Stimulated activated CD8-positive, alpha-beta memory T cell treated with anti-CD3 and anti-CD28 coated beads, Interleukin-7, amount 100 ng/mL, for 1 hour (primary cell): ENCODE measurements at regions not wholly inside any gene's neighbourhood (a gene's known extent, or its start where the extent isn't known, plus 50 kb on each side); places are given as distances from the start of the nearest gene placed in this dataset.

Source experiments
- DNase-seq, 2 donors: peaks; one replicate each; pipeline ENCODE4 v3.0.0-alpha.2; 2020; ENCODE audit warnings: low read depth in 2 of 2

DNA sequence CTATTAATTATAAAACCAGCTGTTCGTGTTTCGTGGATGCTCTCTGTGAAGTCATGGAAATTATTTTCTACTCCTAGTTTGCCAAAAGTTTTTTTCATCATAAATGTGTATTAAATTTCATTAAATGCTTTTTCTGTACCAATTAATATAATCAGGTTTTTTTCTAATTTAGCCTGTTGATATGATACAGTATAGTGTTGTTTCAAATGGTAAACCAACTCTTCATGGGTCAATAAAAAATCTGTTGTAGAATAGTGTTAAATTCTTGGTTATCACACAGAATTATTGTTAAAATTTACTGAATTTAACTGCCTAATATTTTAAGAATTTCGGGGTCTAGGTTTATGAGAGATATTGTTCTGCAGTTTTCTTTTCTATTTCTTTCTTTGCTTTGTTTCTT, 505.9 kb upstream of the MANEA start:
- no peak for DNase-seq

- DNase-seq, result no peak
Measured at GRCh38 chr6:95078457-95078856, 498.9 kb upstream of the MANEA start.

GRCh38 chr6:95081231-95081630, 496.1 kb upstream of the MANEA start:
- DNase-seq, result no peak

DNA sequence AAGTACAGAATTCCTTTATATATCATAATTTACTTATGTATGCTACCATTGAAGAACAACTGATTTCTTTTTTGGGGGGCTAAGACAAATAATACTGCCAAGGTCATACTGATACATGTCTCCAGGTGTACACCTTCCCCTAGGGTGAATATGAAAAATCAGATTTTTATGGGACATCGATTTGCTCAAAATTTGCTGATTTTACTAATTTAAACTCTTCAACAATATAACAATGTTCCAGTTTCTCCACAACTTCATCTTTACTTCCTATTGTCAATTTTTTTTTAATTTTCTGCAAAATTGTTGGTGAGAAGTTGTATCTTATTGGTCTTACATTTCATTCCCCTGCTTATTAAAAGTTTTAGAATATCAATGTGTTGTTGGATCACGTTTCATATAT, 495.4 kb upstream of the MANEA start:
- DNase-seq, result no peak

DNA sequence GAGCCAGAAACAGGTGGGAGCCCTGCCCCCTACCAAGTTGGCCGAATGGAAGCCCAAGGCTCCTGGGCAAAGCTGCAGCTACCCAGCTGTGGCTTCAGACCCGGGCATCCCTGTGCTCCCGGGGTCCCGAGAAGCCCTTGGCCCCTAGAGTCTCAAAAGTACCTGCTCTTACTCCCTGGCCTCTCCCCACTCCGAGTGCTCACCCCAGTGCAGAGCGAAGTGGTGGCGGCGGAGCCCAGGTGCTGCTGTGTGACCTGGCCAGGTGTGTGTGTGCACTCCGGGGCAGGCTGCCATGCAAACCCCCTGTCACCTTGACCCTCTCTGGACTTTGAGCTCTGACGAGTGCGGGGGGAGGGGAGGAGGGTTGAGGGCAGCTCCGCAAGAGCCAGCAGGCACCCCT, 493.8 kb upstream of the MANEA start:
- DNase-seq, result no peak

- no peak for DNase-seq
Measured at GRCh38 chr6:95084867-95085266, 492.5 kb upstream of the MANEA start.

- DNase-seq, result no peak
Measured at GRCh38 chr6:95087394-95088097, 489.8 kb upstream of the MANEA start.

GRCh38 chr6:95091823-95092436, 485.4 kb upstream of the MANEA start:
- DNase-seq, result no peak

DNA sequence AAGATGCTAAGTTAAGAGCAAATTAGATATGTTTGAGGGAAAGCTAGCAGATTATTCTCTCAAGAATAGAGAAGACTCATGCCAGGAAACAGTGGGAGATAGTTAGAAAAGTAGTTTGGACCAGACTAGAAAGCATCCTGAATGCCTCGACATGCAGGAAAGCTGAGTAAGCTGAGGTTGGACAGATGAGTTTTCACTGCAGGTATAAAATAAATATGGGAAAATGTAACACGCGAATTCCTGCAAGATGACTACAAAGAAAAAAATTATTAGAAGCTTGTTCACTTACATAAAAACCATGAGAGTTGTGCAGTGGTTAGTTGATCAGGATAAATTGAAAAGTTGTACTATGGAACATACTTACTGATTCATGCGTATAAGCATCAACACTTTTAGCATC, 484.2 kb upstream of the MANEA start:
- no peak for DNase-seq

DNA sequence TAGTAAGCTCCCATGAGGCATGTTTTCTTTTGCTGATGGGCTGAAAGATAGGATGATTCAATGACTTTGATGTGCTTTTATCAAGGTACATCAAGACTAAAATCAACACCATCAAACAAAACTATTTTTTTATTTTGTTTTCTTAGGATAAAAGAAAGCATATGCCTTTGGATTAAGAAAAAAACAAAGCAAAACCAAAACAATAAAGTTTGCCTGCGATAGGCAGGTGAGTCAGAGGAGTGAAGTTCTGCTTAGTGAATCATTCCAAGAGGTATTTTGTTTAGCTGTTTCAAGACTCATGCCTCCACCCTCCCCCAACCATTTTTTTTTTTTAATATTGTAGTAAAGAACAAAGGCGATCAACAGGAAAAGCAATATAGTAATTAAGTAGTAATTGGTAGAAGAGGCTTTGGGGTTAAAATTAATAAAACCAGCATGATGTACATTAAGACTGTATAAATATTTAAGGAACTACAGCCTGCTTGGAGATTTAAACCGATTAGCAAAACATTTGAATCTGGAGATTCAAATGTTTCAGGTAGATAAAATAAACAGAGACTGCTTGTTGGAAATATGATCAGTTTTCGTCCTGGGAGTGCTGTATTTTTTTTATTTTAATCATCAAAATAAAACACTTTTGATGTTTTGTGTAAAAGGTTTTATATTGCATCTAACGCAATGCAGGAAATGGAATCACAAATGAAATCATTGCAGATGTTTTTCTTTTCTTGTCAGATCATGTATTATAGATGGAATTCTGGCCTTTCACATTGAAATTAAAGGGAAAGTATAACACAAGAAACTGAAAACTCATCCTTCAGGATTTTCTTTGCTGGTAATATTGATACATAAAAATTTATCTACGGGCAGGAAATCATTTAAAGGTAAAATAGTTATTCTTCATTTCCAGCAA, 482.3 kb upstream of the MANEA start:
- DNase-seq, result no peak

DNA sequence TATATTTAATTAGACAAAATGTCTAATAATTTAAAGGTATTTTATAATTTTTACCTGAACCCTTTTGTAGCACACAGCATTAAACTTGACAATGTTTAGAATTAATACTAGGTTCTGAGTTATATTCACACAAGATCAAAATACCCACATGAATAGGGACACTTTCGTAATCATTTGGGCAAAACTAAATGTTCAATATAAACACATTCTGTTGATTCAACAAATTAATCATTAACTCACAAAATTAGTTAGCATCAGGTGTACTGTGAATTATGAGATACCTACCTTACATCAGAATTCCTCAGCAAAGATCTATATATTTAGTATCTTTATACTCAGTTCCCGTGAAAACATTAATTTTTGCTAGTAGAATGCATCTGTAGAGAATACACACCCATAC, 481.5 kb upstream of the MANEA start:
- DNase-seq, result no peak

DNA sequence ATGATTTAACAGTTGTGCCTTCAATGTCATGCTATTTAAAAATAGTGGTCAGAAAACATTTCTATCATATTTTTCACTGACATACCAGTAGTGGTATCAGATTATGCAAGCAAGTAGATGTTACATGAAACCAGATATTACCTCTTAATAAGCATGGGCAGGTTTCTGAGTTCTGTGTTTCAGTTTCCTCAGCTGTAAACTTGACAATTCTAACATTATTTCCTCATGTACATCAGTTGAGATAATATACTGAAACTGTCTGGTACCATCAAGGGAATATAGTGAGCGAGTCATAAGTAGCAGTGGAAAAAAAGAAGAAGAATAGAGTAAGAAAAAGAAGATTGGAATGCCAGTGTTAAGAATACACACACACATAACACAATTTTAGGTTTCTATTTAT, 477.9 kb upstream of the MANEA start:
- DNase-seq, result no peak

- no peak for DNase-seq
Measured at GRCh38 chr6:95109212-95109611, 468.1 kb upstream of the MANEA start.

DNA sequence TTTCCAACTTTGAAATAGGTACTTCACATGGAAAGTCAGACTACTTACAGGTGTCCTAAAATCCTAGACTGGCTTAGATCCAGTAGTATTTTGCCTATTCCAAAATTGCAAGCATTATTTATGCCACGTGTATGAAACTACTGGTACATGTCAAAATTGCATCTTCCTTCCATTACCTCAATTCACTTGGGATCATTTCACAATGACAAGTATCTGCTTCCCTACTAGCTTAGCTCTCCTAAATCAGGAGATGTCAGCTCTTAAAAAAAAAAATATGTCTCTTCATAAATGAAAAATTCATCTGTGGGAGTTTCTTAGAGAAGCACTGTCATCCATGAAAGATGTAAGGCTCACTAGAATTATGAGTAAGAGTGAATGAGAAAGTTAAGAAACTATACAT, 466.6 kb upstream of the MANEA start:
- no peak for DNase-seq

- no peak for DNase-seq
Measured at GRCh38 chr6:95117236-95117635, 460.1 kb upstream of the MANEA start.

DNA sequence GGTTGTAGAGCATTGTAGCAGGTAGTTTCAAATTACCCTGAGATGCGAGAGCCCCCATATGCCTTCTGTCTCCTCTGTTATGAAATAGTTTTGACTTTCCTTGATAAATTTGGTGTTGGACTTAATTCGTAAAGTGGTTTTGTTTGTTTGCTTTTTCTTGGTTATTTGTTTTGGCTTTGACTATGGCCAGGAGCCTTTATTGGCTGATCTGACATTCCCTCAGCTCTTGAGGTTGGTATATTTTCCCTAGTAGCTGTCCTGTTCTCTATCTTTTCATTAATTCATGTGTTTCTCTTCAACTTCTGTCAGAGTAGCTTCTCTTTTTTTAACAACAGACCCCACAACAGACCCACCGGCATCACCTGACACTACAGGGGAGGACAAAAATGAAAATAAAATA, 457.4 kb upstream of the MANEA start:
- DNase-seq, result no peak

GRCh38 chr6:95120984-95121383, 456.4 kb upstream of the MANEA start:
- DNase-seq, result no peak

GRCh38 chr6:95127261-95127660, 450.1 kb upstream of the MANEA start:
- DNase-seq, result no peak

GRCh38 chr6:95128439-95128838, 448.9 kb upstream of the MANEA start:
- DNase-seq, result no peak

- DNase-seq, result no peak
Measured at GRCh38 chr6:95128947-95129346, 448.4 kb upstream of the MANEA start.

DNA sequence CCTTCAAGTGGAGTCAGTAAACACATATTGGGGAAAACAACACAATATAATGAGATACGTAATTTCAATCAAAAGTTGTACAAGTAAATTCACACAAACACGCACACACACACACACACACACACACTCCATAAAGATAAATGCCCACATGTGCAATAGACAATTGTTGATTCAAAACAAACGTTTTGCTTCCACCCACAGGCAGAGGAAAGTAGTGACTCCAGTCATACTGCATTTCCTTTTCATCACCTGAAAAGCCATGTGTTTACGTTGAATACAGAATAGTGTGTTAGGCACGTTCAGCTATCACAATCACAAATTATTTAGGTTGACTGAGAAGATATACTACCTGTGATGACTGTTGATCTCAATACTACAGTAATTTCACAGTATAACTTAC, 443.8 kb upstream of the MANEA start:
- no peak for DNase-seq

- DNase-seq, result no peak
Measured at GRCh38 chr6:95135182-95135581, 442.2 kb upstream of the MANEA start.

DNA sequence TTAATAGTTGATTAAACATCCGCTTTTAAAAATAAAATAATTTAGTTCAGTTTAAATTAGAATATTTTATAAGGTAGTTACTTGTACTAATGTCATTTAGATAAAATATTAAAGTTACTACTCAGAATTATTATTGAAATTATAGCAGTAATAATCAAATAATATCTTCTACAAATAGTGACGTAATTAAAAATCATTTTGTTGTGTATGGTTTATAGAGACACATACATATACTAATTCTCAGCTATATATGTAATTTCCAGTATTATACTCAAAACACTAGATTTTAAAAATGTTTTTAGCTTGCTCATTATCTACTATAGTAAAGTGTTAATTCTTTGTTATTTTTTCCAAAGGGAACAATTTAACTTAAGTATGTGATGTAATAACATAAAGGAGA, 435.2 kb upstream of the MANEA start:
- no peak for DNase-seq
